ENCODE measurements at regions not wholly inside any gene's neighbourhood (a gene's known extent, or its start where the extent isn't known, plus 50 kb on each side); places are given as distances from the start of the nearest gene placed in this dataset.

DNA sequence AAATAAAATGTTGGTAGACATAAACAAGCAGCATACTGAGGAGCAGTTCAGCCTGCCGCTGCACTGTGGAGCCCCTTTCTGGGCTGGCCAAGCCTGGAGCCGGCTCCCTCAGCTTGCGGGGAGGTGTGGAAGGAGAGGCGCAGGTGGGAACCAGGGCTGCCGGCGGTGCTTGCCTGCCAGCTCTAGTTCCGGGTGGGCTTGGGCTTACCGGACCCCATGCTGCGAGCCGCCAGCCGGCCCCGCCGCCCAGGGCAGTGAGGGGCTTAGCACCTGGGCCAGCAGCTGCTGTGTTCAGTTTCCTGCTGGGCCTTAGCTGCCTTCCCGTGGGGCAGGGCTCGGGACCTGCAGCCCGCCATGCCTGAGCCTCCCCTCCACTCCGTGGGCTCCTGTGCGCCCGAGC, 672.9 kb upstream of the POM121L12 start:
- TF ChIP-seq, protein P1, sequence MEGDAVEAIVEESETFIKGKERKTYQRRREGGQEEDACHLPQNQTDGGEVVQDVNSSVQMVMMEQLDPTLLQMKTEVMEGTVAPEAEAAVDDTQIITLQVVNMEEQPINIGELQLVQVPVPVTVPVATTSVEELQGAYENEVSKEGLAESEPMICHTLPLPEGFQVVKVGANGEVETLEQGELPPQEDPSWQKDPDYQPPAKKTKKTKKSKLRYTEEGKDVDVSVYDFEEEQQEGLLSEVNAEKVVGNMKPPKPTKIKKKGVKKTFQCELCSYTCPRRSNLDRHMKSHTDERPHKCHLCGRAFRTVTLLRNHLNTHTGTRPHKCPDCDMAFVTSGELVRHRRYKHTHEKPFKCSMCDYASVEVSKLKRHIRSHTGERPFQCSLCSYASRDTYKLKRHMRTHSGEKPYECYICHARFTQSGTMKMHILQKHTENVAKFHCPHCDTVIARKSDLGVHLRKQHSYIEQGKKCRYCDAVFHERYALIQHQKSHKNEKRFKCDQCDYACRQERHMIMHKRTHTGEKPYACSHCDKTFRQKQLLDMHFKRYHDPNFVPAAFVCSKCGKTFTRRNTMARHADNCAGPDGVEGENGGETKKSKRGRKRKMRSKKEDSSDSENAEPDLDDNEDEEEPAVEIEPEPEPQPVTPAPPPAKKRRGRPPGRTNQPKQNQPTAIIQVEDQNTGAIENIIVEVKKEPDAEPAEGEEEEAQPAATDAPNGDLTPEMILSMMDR (IDR thresholded peaks at IDR 0.05), result no peak
- TF ChIP-seq POLR2A (IDR thresholded peaks at IDR 0.05), result no peak

Data from breast epithelium (tissue), 3 donors.